ENCODE measurements at regions not wholly inside any gene's neighbourhood (a gene's known extent, or its start where the extent isn't known, plus 50 kb on each side); places are given as distances from the start of the nearest gene placed in this dataset.
"Not testable (repeated sequence)": the region's sequence is repeated elsewhere in the genome, so short reads cannot be mapped to it uniquely, and the experiment has no call there.

- DNase-seq (ENCODE audit: low read depth in 2 of 2), result no peak
Measured at GRCh38 chr2:16394072-16394985, 271.3 kb downstream of the CYRIA start.

DNA sequence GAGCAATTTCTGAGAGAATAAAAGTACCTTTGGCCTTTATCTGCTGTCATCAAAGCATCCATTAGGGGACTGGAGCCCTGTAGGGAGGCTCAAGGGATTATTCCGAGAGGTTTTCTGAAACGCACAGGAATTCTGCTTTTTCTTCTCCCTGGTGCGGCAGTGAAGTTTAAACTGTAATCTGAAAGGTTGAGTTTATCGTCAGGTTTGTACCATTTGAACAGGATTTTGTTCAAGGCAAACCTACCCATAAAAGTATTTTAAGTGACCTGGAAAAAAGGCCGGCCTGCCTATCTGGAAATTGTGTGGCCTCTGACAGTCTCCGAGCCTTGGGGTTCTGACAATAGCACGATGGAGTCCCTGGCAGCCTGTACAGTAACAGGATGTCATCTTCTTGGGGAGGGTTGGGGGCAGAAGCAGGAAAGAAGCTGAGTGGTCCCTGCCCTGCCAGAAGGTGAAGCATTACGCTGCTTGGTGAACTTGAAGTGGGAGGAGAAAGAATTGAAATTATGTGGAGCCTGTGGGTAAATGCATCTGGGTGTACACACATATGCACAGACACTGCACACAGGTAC lies 272.0 kb downstream of the CYRIA start:
- DNase-seq (ENCODE audit: low read depth in 2 of 2), result no peak

- no peak for DNase-seq (ENCODE audit: low read depth in 2 of 2)
Measured at GRCh38 chr2:16392647-16393499, 272.8 kb downstream of the CYRIA start.

GRCh38 chr2:16391986-16392385 lies 273.6 kb downstream of the CYRIA start:
- DNase-seq (ENCODE audit: low read depth in 2 of 2), result no peak

- no peak for DNase-seq (ENCODE audit: low read depth in 2 of 2)
Measured at GRCh38 chr2:16390561-16390960, 275.1 kb downstream of the CYRIA start.

DNA sequence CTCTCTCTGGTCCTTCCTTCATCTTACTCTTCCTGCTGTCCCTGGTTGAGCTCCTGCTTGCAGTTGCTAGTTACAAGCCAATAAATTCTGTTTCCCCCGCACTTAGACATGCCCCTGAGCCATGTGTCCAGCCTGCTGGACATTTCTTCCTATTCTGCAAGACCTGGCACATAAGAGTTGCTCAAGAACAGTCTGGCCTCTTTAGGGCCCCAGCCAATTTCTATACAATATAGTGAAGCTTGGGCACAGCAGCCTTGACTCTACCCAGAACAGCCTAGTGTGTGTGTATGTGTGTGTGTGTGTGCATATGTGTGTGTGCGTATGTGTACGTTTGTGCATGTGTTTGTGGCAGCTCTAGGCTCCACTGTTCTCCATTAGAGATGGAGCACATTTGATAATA lies 276.0 kb downstream of the CYRIA start:
- no peak for DNase-seq (ENCODE audit: low read depth in 2 of 2)

DNA sequence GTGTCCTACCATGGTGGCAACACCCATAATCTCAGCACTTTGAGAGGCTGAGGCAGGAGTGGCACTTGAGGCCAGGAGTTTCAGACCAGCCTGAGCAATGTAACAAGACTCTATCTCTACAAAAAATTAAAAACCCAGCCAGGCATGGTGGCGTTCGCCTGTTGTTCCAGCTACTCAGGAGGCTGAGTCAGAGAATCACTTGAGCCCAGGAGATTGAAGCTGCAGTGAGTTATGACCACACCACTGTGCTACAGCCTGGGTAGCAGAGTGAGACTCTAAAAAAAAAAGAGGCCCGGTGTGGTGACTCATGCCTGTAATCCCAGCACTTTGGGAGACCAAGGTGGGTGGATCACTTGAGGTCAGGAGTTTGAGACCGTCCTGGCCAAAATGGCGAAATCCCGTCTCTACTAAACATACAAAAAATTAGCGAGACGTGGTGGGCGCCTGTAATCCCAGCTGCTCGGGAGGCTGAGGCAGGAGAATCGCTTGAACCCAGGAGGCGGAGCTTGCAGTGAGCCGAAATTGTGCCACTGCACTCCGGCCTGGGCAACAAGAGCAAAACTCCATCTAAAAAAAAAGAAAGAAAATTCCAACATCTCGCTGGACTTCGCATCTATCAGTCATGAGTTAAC lies 277.3 kb downstream of the CYRIA start:
- not testable (repeated sequence) for DNase-seq (ENCODE audit: low read depth in 2 of 2)

GRCh38 chr2:16387461-16387984 lies 278.1 kb downstream of the CYRIA start:
- no peak for DNase-seq (ENCODE audit: low read depth in 2 of 2)

DNA sequence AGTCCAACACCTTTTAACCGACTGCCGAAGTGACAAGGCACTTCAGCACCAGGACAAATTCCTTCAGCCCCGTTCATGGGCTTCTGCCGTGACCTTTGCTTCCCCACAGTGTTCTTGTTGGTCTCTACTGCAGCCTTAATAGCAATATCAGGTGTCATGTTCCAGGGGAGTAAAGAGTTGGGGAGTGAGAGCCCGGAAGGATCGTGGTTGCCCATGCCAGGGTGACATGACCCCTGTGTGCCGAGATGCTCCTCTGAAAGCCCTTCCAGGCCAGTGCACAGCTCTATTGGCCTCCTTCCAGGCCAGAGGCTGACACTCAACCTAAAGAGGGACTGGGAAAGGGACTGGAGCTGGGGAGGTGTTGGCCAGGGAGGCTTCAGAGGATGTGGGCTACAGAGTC lies 279.2 kb downstream of the CYRIA start:
- no peak for DNase-seq (ENCODE audit: low read depth in 2 of 2)

DNA sequence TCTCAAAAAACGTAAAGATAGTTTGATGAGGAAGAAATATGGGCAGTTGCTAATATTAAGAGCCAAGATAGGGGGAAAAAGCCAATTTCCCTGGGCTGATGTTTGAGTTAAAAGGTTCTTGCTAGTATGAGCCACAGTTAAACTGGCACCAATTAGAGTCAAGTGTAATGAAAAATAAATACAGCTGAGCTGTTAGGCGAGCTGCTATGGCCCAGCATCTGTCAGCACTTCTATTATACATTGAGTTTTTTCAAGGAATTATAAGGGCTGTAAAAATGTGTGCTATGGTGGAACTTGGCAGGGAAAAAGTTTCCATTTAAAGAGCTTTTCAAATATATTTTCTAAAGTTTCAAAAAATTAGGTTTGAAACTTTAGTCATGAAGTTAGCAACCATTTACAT lies 279.6 kb downstream of the CYRIA start:
- DNase-seq (ENCODE audit: low read depth in 2 of 2), result no peak

DNA sequence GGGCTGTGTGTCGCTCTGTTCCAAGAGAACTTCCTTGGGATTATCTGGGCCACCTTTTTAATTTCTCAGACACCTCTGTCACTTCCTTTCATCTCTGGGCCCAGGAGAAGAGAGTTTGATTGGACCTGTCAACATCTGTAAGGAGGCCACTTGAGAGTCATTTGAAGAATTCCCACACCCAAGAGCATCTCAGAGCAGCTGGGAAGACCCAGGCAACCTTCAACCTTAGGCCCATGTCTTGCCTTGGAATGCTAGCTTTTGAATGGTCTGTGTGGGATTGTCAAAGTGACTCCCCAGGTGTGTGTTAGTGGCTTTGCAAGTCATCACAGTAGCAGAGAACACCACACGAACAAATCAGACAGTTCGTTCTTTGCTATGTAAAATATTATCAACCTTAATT lies 280.3 kb downstream of the CYRIA start:
- DNase-seq (ENCODE audit: low read depth in 2 of 2), result no peak

DNA sequence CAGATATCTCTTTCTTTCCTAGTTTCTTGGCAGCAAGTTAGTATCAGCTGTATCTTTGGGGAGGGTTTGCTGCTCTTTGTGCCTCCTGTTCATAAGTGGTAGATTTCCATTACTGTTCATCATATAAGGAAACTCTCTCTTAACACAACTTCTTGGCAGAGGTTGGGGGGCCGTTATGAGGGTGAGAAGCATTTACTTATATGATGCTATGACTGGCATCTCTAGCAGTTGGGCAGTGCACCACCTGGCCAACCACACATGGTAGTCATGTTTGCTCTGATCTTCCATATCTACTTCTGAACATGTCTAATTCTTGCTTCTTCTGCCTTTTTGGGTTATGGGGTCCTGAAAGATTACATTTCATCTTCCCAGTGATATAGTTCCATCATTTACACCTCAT lies 282.2 kb downstream of the CYRIA start:
- DNase-seq (ENCODE audit: low read depth in 2 of 2), result no peak

GRCh38 chr2:16382451-16382850 lies 283.2 kb downstream of the CYRIA start:
- no peak for DNase-seq (ENCODE audit: low read depth in 2 of 2)

- DNase-seq (ENCODE audit: low read depth in 2 of 2), result no peak
Measured at GRCh38 chr2:16381511-16381910, 284.1 kb downstream of the CYRIA start.

DNA sequence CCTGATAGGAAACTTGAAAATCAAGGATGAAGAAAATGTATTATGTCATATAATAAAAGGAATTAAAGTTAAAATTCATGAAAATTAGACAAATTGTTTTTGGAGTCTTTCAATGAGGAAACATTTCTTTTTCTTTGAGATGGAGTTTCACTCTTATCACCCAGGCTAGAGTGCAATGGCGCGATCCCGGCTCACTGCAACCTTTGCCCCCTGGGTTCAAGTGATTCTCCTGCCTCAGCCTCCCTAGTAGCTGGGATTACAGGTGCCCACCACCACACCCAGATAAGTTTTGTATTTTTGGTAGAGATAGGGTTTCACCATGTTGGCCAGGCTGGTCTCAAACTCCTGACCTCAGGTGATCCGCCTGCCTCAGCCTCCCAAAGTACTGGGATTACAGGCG lies 285.7 kb downstream of the CYRIA start:
- DNase-seq (ENCODE audit: low read depth in 2 of 2), result not testable (repeated sequence)

DNA sequence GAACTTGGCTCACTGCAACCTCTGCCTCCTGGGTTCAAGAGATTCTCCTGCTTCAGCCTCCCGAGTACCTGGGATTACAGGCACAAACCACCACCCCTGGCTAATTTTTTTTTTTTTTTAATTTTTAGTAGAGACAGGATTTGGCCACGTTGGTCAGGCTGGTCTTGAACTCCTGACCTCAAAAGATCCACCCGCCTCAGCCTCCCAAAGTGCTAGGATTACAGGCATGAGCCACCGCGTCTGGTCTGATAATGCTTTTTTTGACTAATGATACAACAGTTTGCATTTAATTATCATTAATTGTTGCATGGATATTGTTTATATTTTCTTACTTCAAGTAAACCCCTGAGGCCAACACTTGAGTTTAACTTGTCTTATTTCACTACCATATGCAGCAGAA lies 286.6 kb downstream of the CYRIA start:
- DNase-seq (ENCODE audit: low read depth in 2 of 2), result not testable (repeated sequence)

DNA sequence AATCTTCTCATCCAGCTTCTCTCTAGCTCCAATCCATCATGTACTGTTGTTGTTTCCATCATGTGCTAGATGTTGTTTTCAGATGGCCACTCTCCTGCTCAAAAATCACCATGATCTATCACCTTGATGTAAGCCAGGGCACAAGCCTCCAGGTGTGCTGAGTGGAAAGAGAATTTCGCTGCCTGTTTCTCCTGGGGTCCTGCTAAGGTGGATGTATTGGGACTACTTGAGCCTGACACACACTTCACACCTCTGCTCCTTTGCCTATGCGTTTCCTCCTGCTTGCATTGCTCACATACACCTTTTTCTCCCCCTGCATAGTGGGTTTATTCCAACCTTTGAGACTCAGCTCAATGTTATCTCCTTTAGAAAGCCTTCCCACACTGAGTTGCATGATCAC lies 287.6 kb downstream of the CYRIA start:
- DNase-seq (ENCODE audit: low read depth in 2 of 2), result no peak

GRCh38 chr2:16375981-16376380 lies 289.7 kb downstream of the CYRIA start:
- no peak for DNase-seq (ENCODE audit: low read depth in 2 of 2)

- DNase-seq (ENCODE audit: low read depth in 2 of 2), result no peak
Measured at GRCh38 chr2:16375351-16375750, 290.3 kb downstream of the CYRIA start.

DNA sequence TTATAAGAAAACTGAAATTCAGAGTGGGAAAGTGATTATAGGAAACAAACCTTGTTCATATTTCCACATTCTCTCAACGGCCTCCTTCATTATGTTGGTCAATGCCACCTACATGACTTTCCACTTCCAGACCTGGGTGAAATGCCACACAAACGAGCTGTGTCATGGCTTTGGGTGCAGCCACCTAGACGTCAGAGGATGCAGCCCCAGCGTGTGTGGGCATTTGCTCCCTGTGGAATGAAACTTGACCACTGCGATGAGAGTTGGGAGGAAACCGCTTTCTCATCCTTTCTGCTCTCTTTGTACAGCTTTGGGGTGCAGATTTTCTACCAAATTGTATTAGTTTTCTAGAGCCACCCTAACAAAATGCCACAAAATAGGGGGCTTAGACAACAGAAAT lies 291.0 kb downstream of the CYRIA start:
- DNase-seq (ENCODE audit: low read depth in 2 of 2), result no peak

DNA sequence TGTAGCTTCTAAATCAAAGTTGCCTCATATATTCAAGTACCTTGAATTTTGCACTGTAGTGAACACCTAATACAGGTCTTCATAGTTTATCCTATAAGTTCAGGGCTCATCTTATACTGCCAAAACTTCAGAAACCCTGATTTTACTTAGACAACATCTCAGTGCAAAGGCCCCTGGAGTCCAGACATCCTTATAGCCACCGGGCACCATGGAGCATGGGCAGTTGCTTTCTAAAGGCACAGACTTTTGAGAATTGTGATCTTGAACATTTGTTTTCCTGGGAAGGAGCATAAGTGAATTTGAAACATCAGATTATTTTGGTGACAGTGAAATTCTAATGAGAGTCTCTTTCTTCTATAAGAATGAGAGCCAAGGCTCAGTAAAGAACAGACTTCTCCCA lies 292.3 kb downstream of the CYRIA start:
- no peak for DNase-seq (ENCODE audit: low read depth in 2 of 2)

DNA sequence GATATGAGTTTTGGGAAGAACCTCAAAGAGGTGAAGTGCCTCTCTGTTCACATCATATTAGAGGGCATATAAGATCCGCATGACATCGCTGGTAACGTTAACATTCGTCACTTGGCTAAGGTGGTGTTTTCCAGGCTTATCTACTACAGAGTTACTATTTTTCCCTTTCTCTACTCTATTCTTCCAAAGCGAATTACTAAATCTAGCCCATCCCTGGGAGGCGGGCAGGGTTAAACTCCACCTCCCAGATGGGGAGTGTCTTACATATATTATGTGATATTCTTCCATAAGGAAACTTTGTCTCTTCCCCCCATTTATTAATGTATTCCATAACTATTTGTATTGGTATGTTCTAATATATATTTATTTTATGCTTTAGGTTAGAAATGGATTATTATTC lies 293.9 kb downstream of the CYRIA start:
- DNase-seq (ENCODE audit: low read depth in 2 of 2), result no peak
